ENCODE measurements at regions not wholly inside any gene's neighbourhood (a gene's known extent, or its start where the extent isn't known, plus 50 kb on each side); places are given as distances from the start of the nearest gene placed in this dataset.

DNA sequence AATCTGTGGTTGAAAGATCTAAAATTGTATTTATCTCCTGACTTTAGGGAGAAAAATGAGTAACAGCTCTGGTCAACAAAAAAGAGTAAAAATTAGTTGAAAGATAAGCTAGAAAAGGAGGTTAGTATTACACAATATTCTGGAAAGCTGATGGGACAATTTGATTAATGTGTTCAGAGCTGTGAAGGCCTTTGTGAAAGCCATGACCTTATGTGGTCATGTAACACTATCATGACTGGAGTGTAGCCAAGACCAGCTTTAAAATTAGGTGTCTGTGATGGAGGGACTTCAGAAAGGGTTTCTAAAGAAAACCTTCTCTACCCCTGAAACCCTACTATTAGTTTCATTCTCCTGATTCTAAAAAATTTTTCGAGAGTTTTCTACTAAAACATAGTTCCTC, 127.2 kb downstream of the NFKBIZ start:
- H2AFZ ChIP-seq (ENCODE audit: low read depth, low read length, poor library complexity, severe bottlenecking): no peak overlapping the region
- CTCF ChIA-PET: no interaction called here
- ATAC-seq: no peak
- no peaks in the 10 kb centered on the region for H4K20me1 ChIP-seq (ENCODE audit: insufficient read depth)
- no peak overlapping the region for H3K4me3 ChIP-seq (replicated peaks in 1 of 2; ENCODE audit: low read depth in 1 of 2, low read length in 2 of 2)
- no peaks in the 10 kb centered on the region for H3K36me3 ChIP-seq (ENCODE audit: control insufficient read depth in 1 of 2, insufficient read depth in 2 of 2, low read length in 2 of 2)
- H3K4me1 ChIP-seq (ENCODE audit: control insufficient read depth in 1 of 2, insufficient read depth in 2 of 2, low read length in 2 of 2): no peaks in the 10 kb centered on the region
- no peaks in the 10 kb centered on the region for H3K9me2 ChIP-seq (ENCODE audit: insufficient read depth)
- no TSS peak for BruUV-seq (replicated peaks)
- H3K27ac ChIP-seq (ENCODE audit: low read depth, low read length): no peak overlapping the region
- H3K9ac ChIP-seq (ENCODE audit: low read length): no peak overlapping the region
- H3K9me3 ChIP-seq (ENCODE audit: control insufficient read depth in 1 of 2, insufficient read depth in 1 of 2, low read depth in 1 of 2, low read length in 2 of 2): no peaks in the 10 kb centered on the region
- H3K79me2 ChIP-seq (ENCODE audit: insufficient read depth, low read length): no peaks in the 10 kb centered on the region
- RAD21 ChIA-PET (ENCODE audit: low non-redundant PET in 1 of 2, low total read pairs in 2 of 2, uncharacterized antibody in 2 of 2, unreplicated experiment in 2 of 2): no interaction called here
- POLR2A ChIA-PET: no interaction called here
- peaks cover 12% of the 10 kb centered on the region for H3K27me3 ChIP-seq (ENCODE audit: insufficient read depth, low read length)
- intact Hi-C loops (cut with micrococcal nuclease): no loop called here
- no peak overlapping the region for H3K4me2 ChIP-seq (ENCODE audit: low read length)
- TF ChIP-seq, protein P1, sequence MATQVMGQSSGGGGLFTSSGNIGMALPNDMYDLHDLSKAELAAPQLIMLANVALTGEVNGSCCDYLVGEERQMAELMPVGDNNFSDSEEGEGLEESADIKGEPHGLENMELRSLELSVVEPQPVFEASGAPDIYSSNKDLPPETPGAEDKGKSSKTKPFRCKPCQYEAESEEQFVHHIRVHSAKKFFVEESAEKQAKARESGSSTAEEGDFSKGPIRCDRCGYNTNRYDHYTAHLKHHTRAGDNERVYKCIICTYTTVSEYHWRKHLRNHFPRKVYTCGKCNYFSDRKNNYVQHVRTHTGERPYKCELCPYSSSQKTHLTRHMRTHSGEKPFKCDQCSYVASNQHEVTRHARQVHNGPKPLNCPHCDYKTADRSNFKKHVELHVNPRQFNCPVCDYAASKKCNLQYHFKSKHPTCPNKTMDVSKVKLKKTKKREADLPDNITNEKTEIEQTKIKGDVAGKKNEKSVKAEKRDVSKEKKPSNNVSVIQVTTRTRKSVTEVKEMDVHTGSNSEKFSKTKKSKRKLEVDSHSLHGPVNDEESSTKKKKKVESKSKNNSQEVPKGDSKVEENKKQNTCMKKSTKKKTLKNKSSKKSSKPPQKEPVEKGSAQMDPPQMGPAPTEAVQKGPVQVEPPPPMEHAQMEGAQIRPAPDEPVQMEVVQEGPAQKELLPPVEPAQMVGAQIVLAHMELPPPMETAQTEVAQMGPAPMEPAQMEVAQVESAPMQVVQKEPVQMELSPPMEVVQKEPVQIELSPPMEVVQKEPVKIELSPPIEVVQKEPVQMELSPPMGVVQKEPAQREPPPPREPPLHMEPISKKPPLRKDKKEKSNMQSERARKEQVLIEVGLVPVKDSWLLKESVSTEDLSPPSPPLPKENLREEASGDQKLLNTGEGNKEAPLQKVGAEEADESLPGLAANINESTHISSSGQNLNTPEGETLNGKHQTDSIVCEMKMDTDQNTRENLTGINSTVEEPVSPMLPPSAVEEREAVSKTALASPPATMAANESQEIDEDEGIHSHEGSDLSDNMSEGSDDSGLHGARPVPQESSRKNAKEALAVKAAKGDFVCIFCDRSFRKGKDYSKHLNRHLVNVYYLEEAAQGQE (IDR thresholded peaks at IDR 0.05; ENCODE audit: low read depth): no peak
- TF ChIP-seq MAX (IDR thresholded peaks at IDR 0.05) (no peak), ZNF274 (IDR thresholded peaks at IDR 0.05; ENCODE audit: low read depth, low read length) (no peak), EZH2 (IDR thresholded peaks at IDR 0.05) (no peak), ZFX (IDR thresholded peaks at IDR 0.05) (no peak), YY1 (IDR thresholded peaks at IDR 0.05; ENCODE audit: extremely low read depth, insufficient replicate concordance, low read depth, low read length) (no peak), SP1 (IDR thresholded peaks at IDR 0.05; ENCODE audit: low read depth) (no peak), POLR2AphosphoS5 (IDR thresholded peaks at IDR 0.05; ENCODE audit: low read depth, low read length) (no peak)
- no peak for DNase-seq (ENCODE audit: low read depth, low spot score)

All from HCT116 (cell line).